ENCODE measurements at regions not wholly inside any gene's neighbourhood (a gene's known extent, or its start where the extent isn't known, plus 50 kb on each side); places are given as distances from the start of the nearest gene placed in this dataset.

- Mint-ChIP-seq H3K27ac (no peak overlapping the region), H3K4me3 (no peak overlapping the region), H3K9me3 (no peaks in the 10 kb centered on the region), H3K36me3 (no peaks in the 10 kb centered on the region), H3K4me1 (no peaks in the 10 kb centered on the region), H3K27me3 (ENCODE audit: low read depth in 3 of 3) (no peaks in the 10 kb centered on the region)
- no peak for DNase-seq
Observed at GRCh38 chr18:22688877-22689496, 244.1 kb upstream of the RBBP8 start.

GRCh38 chr18:22689712-22690111 lies 243.4 kb upstream of the RBBP8 start:
- H3K27ac Mint-ChIP-seq = no peak overlapping the region
- H3K36me3 Mint-ChIP-seq = no peaks in the 10 kb centered on the region
- DNase-seq = no peak
- no peaks in the 10 kb centered on the region for H3K9me3 Mint-ChIP-seq
- H3K4me3 Mint-ChIP-seq = no peak overlapping the region
- no peaks in the 10 kb centered on the region for H3K4me1 Mint-ChIP-seq
- H3K27me3 Mint-ChIP-seq (ENCODE audit: low read depth in 3 of 3) = peaks cover 0 to 3% (median 0%) of the 10 kb centered on the region in 3 donors

- Mint-ChIP-seq H3K36me3 (no peaks in the 10 kb centered on the region), H3K27ac (no peak overlapping the region), H3K9me3 (no peaks in the 10 kb centered on the region), H3K27me3 (ENCODE audit: low read depth in 3 of 3) (peaks cover 0 to 3% (median 0%) of the 10 kb centered on the region in 3 donors), H3K4me3 (no peak overlapping the region), H3K4me1 (no peaks in the 10 kb centered on the region)
- DNase-seq = no peak
Observed at GRCh38 chr18:22690556-22690955, 242.6 kb upstream of the RBBP8 start.

- H3K27me3 Mint-ChIP-seq (ENCODE audit: low read depth in 3 of 3) = peaks cover 0 to 5% (median 0%) of the 10 kb centered on the region in 3 donors
- no peak for DNase-seq
- H3K27ac Mint-ChIP-seq = no peak overlapping the region
- no peaks in the 10 kb centered on the region for H3K36me3 Mint-ChIP-seq
- H3K9me3 Mint-ChIP-seq = no peaks in the 10 kb centered on the region
- H3K4me3 Mint-ChIP-seq = no peak overlapping the region
- no peaks in the 10 kb centered on the region for H3K4me1 Mint-ChIP-seq
Observed at GRCh38 chr18:22691946-22692710, 241.0 kb upstream of the RBBP8 start.

- Mint-ChIP-seq H3K9me3 (no peaks in the 10 kb centered on the region), H3K4me3 (no peak overlapping the region), H3K4me1 (no peaks in the 10 kb centered on the region), H3K27ac (no peak overlapping the region), H3K27me3 (ENCODE audit: low read depth in 3 of 3) (peaks cover 0 to 5% (median 5%) of the 10 kb centered on the region in 3 donors), H3K36me3 (no peaks in the 10 kb centered on the region)
- DNase-seq = no peak
Observed at GRCh38 chr18:22694954-22695353, 238.2 kb upstream of the RBBP8 start.

GRCh38 chr18:22695674-22696073 lies 237.5 kb upstream of the RBBP8 start:
- DNase-seq = no peak
- no peaks in the 10 kb centered on the region for H3K4me1 Mint-ChIP-seq
- no peak overlapping the region for H3K4me3 Mint-ChIP-seq
- no peaks in the 10 kb centered on the region for H3K9me3 Mint-ChIP-seq
- H3K27ac Mint-ChIP-seq = no peak overlapping the region
- H3K36me3 Mint-ChIP-seq = no peaks in the 10 kb centered on the region
- peaks cover 0 to 5% (median 5%) of the 10 kb centered on the region in 3 donors for H3K27me3 Mint-ChIP-seq (ENCODE audit: low read depth in 3 of 3)

GRCh38 chr18:22697561-22697960 lies 235.6 kb upstream of the RBBP8 start:
- no peaks in the 10 kb centered on the region for H3K36me3 Mint-ChIP-seq
- no peak overlapping the region for H3K27ac Mint-ChIP-seq

GRCh38 chr18:22698711-22699110 lies 234.4 kb upstream of the RBBP8 start:
- Mint-ChIP-seq H3K36me3 (no peaks in the 10 kb centered on the region), H3K4me1 (no peaks in the 10 kb centered on the region), H3K27me3 (ENCODE audit: low read depth in 3 of 3) (peaks cover 2 to 5% (median 5%) of the 10 kb centered on the region in 3 donors), H3K4me3 (no peak overlapping the region), H3K27ac (no peak overlapping the region), H3K9me3 (no peaks in the 10 kb centered on the region)
- no peak for DNase-seq

More at GRCh38 chr18:22697561-22697960, 235.6 kb upstream of the RBBP8 start:
- H3K27me3 Mint-ChIP-seq (ENCODE audit: low read depth in 3 of 3) = peaks cover under 1 to 5% (median 5%) of the 10 kb centered on the region in 3 donors
- no peak for DNase-seq
- H3K4me3 Mint-ChIP-seq = no peak overlapping the region
- H3K9me3 Mint-ChIP-seq = no peaks in the 10 kb centered on the region
- H3K4me1 Mint-ChIP-seq = no peaks in the 10 kb centered on the region

GRCh38 chr18:22699629-22700028 lies 233.5 kb upstream of the RBBP8 start:
- Mint-ChIP-seq H3K27me3 (ENCODE audit: low read depth in 3 of 3) (peaks cover 2 to 5% (median 2%) of the 10 kb centered on the region in 3 donors), H3K4me1 (no peaks in the 10 kb centered on the region), H3K27ac (no peak overlapping the region), H3K4me3 (no peak overlapping the region), H3K36me3 (no peaks in the 10 kb centered on the region), H3K9me3 (no peaks in the 10 kb centered on the region)
- DNase-seq = no peak

GRCh38 chr18:22700920-22701319 lies 232.2 kb upstream of the RBBP8 start:
- peaks cover 2 to 5% (median 2%) of the 10 kb centered on the region in 3 donors for H3K27me3 Mint-ChIP-seq (ENCODE audit: low read depth in 3 of 3)
- DNase-seq = no peak
- no peak overlapping the region for H3K4me3 Mint-ChIP-seq
- no peaks in the 10 kb centered on the region for H3K9me3 Mint-ChIP-seq
- H3K27ac Mint-ChIP-seq = no peak overlapping the region
- H3K36me3 Mint-ChIP-seq = no peaks in the 10 kb centered on the region
- H3K4me1 Mint-ChIP-seq = no peaks in the 10 kb centered on the region

- no peaks in the 10 kb centered on the region for H3K4me1 Mint-ChIP-seq
- no peak for DNase-seq
- no peaks in the 10 kb centered on the region for H3K36me3 Mint-ChIP-seq
- H3K4me3 Mint-ChIP-seq = no peak overlapping the region
- peaks cover 2 to 5% (median 2%) of the 10 kb centered on the region in 3 donors for H3K27me3 Mint-ChIP-seq (ENCODE audit: low read depth in 3 of 3)
- H3K27ac Mint-ChIP-seq = no peak overlapping the region
- H3K9me3 Mint-ChIP-seq = no peaks in the 10 kb centered on the region
Observed at GRCh38 chr18:22701326-22701725, 231.8 kb upstream of the RBBP8 start.

- Mint-ChIP-seq H3K4me3 (no peak overlapping the region), H3K9me3 (no peaks in the 10 kb centered on the region), H3K27me3 (ENCODE audit: low read depth in 3 of 3) (peaks cover 2 to 5% (median 2%) of the 10 kb centered on the region in 3 donors), H3K4me1 (no peaks in the 10 kb centered on the region), H3K36me3 (no peaks in the 10 kb centered on the region), H3K27ac (no peak overlapping the region)
- DNase-seq = no peak
Observed at GRCh38 chr18:22701795-22702194, 231.3 kb upstream of the RBBP8 start.

- Mint-ChIP-seq H3K27ac (no peak overlapping the region), H3K27me3 (ENCODE audit: low read depth in 3 of 3) (peaks cover 0 to 5% (median 2%) of the 10 kb centered on the region in 3 donors)
Observed at GRCh38 chr18:22702806-22703205, 230.3 kb upstream of the RBBP8 start.

GRCh38 chr18:22703883-22704585 lies 229.1 kb upstream of the RBBP8 start:
- Mint-ChIP-seq H3K4me1 (no peaks in the 10 kb centered on the region), H3K9me3 (no peaks in the 10 kb centered on the region), H3K27ac (no peak overlapping the region), H3K27me3 (ENCODE audit: low read depth in 3 of 3) (peaks cover 0 to 3% (median 2%) of the 10 kb centered on the region in 3 donors), H3K36me3 (no peaks in the 10 kb centered on the region), H3K4me3 (no peak overlapping the region)
- peak; percentile 9 to 40 (median 29) for DNase-seq

More at GRCh38 chr18:22702806-22703205, 230.3 kb upstream of the RBBP8 start:
- Mint-ChIP-seq H3K36me3 (no peaks in the 10 kb centered on the region), H3K9me3 (no peaks in the 10 kb centered on the region), H3K4me3 (no peak overlapping the region), H3K4me1 (no peaks in the 10 kb centered on the region)
- DNase-seq = no peak
